ENCODE measurements at regions not wholly inside any gene's neighbourhood (a gene's known extent, or its start where the extent isn't known, plus 50 kb on each side); places are given as distances from the start of the nearest gene placed in this dataset.

DNA sequence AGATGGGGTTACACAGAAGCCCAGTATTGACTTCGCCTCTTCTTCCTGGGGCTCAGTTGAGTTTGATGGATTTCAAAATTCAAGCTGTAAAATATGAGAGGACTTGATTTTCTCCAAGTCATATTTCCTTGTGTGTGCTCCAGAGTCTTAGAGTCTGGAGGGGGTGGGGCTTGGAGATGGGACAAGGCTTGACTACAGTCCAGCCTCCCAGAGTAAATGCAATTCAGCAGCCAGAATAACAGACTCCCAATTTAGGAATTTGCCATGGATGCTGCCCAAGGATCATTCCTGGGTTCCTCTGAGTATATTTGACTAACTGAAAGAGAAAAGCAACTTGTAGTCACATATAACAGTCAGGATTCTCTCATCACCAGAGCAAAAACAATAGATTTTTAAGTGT is 53.7 kb upstream of the RBPJ start:
- TF ChIP-seq CTCF (IDR thresholded peaks at IDR 0.05; ENCODE audit: low read depth, low read length, missing input control): no peak
- no peak for TF ChIP-seq REST (IDR thresholded peaks at IDR 0.05)
- no peak for TF ChIP-seq YY1 (IDR thresholded peaks at IDR 0.05)

Data from liver (tissue), 2 donors.